CD4-positive, alpha-beta T cell (primary cell): ENCODE measurements at regions not wholly inside any gene's neighbourhood (a gene's known extent, or its start where the extent isn't known, plus 50 kb on each side); places are given as distances from the start of the nearest gene placed in this dataset.
A peak's percentile ranks its signal among the peaks of the same experiment; 100 is the strongest.

ENCODE experiments used
- ATAC-seq: fragments of 200-7000 bp; cut with Tn5 transposase; one replicate; pipeline ENCODE4 v1.10.0; 2022; ENCODE audit warnings: mild to moderate bottlenecking; ENCODE audit not compliant: poor library complexity
- CTCF ChIA-PET: fragments of 350-600 bp; sonication (Branson Sonifier 250); formaldehyde crosslinking; loops from one replicate; lab custom pipeline; 2021; ENCODE audit warnings: antibody characterized with exemption, inconsistent platforms; lab: Charles Lee
- POLR2A ChIA-PET: fragments of 350-600 bp; sonication (Branson Sonifier 250); formaldehyde crosslinking; loops from one replicate; lab custom pipeline; 2021; ENCODE audit warnings: antibody characterized with exemption, inconsistent platforms; lab: Charles Lee
- DNase-seq, 14 experiments: peaks; one replicate each; pipeline ENCODE4 v3.0.0-alpha.2; 2013 to 2020; ENCODE audit warnings: mixed read lengths in 2 of 14
- H3K27ac ChIP-seq, 2 donors: one replicate each; pipeline versions ENCODE4 v1.5.1 to v1.7.0; 2013; ENCODE audit warnings: low read length in 2 of 2, low read depth in 1 of 2, mild to moderate bottlenecking in 1 of 2
- H3K27me3 ChIP-seq, 2 experiments: 1 replicate in 1 of 2; 2 replicates in 1 of 2; pipeline versions ENCODE4 v1.6.1 to v1.7.0; 2013; ENCODE audit warnings: low read length in 2 of 2, control low read depth in 1 of 2, mild to moderate bottlenecking in 1 of 2, moderate library complexity in 1 of 2; ENCODE audit not compliant: insufficient read depth in 2 of 2, control insufficient read depth in 1 of 2
- H3K36me3 ChIP-seq: one replicate; pipeline ENCODE4 v1.6.1; 2013; ENCODE audit warnings: low read length, control low read depth; ENCODE audit not compliant: insufficient read depth
- H3K4me1 ChIP-seq: one replicate; pipeline ENCODE4 v1.6.1; 2013; ENCODE audit warnings: low read length, control low read depth; ENCODE audit not compliant: insufficient read depth
- H3K4me3 ChIP-seq: one replicate; pipeline ENCODE4 v1.5.1; 2013; ENCODE audit warnings: mild to moderate bottlenecking, low read length, moderate library complexity
- H3K9me3 ChIP-seq, 2 experiments: 1 replicate in 1 of 2; 2 replicates in 1 of 2; pipeline versions ENCODE4 v1.6.1 to v1.7.0; 2013; ENCODE audit warnings: low read length in 2 of 2, mild to moderate bottlenecking in 2 of 2, control low read depth in 1 of 2, moderate library complexity in 1 of 2; ENCODE audit not compliant: control insufficient read depth in 1 of 2, insufficient read depth in 1 of 2
- H3K27ac Mint-ChIP-seq: one replicate; pipeline ENCODE4 v1.8.0; 2020; ENCODE audit warnings: mixed read lengths
- H3K27me3 Mint-ChIP-seq: one replicate; pipeline ENCODE4 v1.8.0; 2021; ENCODE audit warnings: mixed read lengths
- H3K36me3 Mint-ChIP-seq: one replicate; pipeline ENCODE4 v1.8.0; 2021; ENCODE audit warnings: low read depth, mixed read lengths
- H3K4me1 Mint-ChIP-seq: one replicate; pipeline ENCODE4 v1.8.0; 2021; ENCODE audit warnings: low read depth, mixed read lengths
- H3K4me3 Mint-ChIP-seq: one replicate; pipeline ENCODE4 v1.8.0; 2020; ENCODE audit warnings: mild to moderate bottlenecking, mixed read lengths
- H3K9me3 Mint-ChIP-seq: one replicate; pipeline ENCODE4 v1.8.0; 2020; ENCODE audit warnings: mixed read lengths
- intact Hi-C, 2 experiments: fragments of 100-400 bp; cut with DNase I in 1 of 2; cut with micrococcal nuclease in 1 of 2; formaldehyde crosslinking; loops; one replicate each; pipeline versions ENCODE4 v1.15.1 to v1.9.0; 2023 to 2025; cut with DNase I, micrococcal nuclease
- TF ChIP-seq, protein P1 (sequence below): fragments of 200-600 bp; IDR thresholded peaks from one replicate; pipeline ENCODE4 v1.8.0; 2022; ENCODE audit warnings: antibody characterized with exemption, mild to moderate bottlenecking

DNA sequence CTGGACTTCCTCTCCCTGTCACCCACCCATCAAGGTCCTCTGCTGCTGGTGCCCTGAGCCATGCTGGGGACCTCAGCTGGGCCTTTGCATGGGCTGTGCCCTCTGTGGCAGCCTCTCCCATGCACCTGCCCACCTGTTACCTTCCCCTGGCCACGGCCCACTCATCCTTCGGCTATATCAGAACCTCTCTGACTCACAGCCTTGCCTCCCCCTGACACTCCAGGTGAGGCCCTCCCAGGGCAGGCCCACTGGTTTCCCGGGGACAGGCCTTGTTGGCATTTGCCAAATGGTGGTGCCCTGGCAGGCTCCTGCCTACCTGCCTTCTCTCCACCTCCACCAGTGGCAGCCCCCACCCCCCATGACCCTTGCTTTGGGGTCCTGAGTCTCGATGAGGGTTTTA is 73.7 kb upstream of the PRR5 start:
- DNase-seq (no peak), ATAC-seq (no peak)
- no peaks in the 10 kb centered on the region for H3K9me3 Mint-ChIP-seq
- Histone ChIP-seq H3K4me1 (peaks cover 15% of the 10 kb centered on the region), H3K36me3 (no peaks in the 10 kb centered on the region), H3K9me3 (no peaks in the 10 kb centered on the region), H3K27me3 (no peaks in the 10 kb centered on the region), H3K4me3 (no peak overlapping the region), H3K27ac (no peak overlapping the region)
- H3K27me3 Mint-ChIP-seq: no peaks in the 10 kb centered on the region
- no peaks in the 10 kb centered on the region for H3K36me3 Mint-ChIP-seq
- intact Hi-C loops: loop anchor here (5.0 to 10.0 kb wide), 5 partner anchors 54 to 1396 kb away; partner anchors contain the start of gene PARVG (in 1 of the 2)
- TF ChIP-seq, protein P1, sequence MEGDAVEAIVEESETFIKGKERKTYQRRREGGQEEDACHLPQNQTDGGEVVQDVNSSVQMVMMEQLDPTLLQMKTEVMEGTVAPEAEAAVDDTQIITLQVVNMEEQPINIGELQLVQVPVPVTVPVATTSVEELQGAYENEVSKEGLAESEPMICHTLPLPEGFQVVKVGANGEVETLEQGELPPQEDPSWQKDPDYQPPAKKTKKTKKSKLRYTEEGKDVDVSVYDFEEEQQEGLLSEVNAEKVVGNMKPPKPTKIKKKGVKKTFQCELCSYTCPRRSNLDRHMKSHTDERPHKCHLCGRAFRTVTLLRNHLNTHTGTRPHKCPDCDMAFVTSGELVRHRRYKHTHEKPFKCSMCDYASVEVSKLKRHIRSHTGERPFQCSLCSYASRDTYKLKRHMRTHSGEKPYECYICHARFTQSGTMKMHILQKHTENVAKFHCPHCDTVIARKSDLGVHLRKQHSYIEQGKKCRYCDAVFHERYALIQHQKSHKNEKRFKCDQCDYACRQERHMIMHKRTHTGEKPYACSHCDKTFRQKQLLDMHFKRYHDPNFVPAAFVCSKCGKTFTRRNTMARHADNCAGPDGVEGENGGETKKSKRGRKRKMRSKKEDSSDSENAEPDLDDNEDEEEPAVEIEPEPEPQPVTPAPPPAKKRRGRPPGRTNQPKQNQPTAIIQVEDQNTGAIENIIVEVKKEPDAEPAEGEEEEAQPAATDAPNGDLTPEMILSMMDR: no peak
- ChIA-PET POLR2A (no interaction called here), CTCF (interaction anchor here (4.1 kb wide), 1 partner anchor 635 kb away, joined by 24 read pairs; no protein-coding TSS in a partner anchor)
- H3K4me1 Mint-ChIP-seq: no peaks in the 10 kb centered on the region
- no peak overlapping the region for H3K27ac Mint-ChIP-seq
- H3K4me3 Mint-ChIP-seq: no peak overlapping the region

DNA sequence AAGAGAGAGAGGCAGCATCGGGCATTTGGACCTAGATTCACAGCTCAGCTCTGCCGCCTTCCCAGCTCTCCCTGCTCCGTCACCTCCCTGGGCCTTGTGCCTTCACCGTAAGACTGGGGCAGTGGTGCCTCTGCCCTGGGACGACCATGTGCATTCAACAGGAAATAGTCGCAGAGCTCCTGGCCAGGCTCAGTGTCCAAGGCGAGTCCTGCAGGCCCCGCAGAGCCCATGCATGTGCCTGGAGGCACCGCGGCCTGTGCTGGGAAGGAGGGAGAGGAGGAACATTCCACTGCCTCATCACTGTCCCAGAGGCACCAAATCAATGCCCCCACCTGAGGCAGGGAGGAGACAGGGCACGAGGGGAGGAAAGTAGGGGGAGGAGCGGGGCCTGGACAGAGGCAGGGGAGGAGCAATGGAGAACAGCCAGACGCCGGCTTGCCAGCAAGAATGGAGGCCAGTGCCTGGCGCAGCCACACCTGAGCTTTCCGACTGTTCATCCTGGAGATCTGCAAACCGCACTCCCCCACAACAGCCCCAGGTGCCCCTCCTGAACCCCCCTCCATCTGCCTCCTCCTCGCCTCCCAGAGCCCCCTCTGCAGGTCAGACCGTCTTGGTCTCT is 74.4 kb upstream of the PRR5 start:
- peaks cover 9% of the 10 kb centered on the region for H3K4me1 ChIP-seq
- POLR2A ChIA-PET: no interaction called here
- TF ChIP-seq, protein P1: no peak
- Mint-ChIP-seq H3K36me3 (no peaks in the 10 kb centered on the region), H3K9me3 (no peaks in the 10 kb centered on the region), H3K4me1 (no peaks in the 10 kb centered on the region), H3K4me3 (no peak overlapping the region), H3K27me3 (no peaks in the 10 kb centered on the region), H3K27ac (no peak overlapping the region)
- no peaks in the 10 kb centered on the region for H3K36me3 ChIP-seq
- CTCF ChIA-PET: interaction anchor here (1.0 to 4.1 kb wide), 2 partner anchors 546 to 634 kb away, joined by 7 to 24 read pairs; no protein-coding TSS in a partner anchor
- ATAC-seq (no peak), DNase-seq (no peak)
- H3K9me3 ChIP-seq: no peaks in the 10 kb centered on the region
- H3K27ac ChIP-seq: no peak overlapping the region
- H3K4me3 ChIP-seq: no peak overlapping the region
- intact Hi-C loops: loop anchor here (5.0 to 10.0 kb wide), 5 partner anchors 55 to 1395 kb away; partner anchors contain the start of gene PARVG (in 1 of the 2)
- no peaks in the 10 kb centered on the region for H3K27me3 ChIP-seq

DNA sequence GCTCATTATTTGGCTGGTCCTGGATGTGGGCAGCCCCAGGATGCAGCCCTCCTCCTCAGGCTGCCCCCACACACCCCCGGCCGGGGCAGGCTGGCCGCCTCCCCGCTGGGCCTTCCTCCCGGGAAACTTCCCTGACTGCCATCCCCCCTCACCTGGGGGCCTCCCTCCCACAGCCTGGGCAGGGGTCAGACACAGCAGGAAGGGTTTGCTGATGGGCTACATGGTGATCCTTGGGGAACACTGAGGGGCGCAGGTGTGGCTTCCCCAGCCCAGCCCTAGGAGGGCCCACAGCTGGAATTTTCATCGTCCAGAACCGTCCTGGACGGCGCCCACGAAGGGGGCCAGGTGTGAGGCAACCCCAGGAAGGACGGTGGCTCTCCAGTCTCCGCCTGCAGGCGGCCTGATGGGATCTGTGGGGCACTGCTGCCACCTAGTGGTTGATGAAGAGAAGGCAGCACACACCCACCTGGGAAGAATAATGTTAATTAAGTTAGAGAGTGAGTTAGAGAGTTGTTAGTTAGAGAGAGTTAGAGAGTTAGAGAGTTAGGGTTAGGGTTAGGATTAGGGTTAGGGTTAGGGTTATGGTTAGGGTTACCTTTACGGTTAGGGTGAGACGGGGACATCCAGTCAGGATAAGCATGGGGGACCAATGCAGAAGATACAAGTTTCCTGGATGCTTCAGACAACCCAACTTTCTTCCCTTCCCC is 75.9 kb upstream of the PRR5 start:
- no peaks in the 10 kb centered on the region for H3K4me1 Mint-ChIP-seq
- Histone ChIP-seq H3K4me1 (peaks cover 18% of the 10 kb centered on the region), H3K9me3 (no peaks in the 10 kb centered on the region), H3K36me3 (no peaks in the 10 kb centered on the region), H3K27me3 (no peaks in the 10 kb centered on the region), H3K27ac (no peak overlapping the region), H3K4me3 (no peak overlapping the region)
- H3K27ac Mint-ChIP-seq: no peak overlapping the region
- CTCF ChIA-PET: interaction anchor here (0.7 to 4.1 kb wide), 3 partner anchors 10 to 633 kb away, joined by 3 to 24 read pairs (median 7); no protein-coding TSS in a partner anchor
- H3K9me3 Mint-ChIP-seq: no peaks in the 10 kb centered on the region
- H3K36me3 Mint-ChIP-seq: no peaks in the 10 kb centered on the region
- peak; percentile 68 to 90 (median 78) for DNase-seq
- H3K27me3 Mint-ChIP-seq: no peaks in the 10 kb centered on the region
- POLR2A ChIA-PET: interaction anchor here (0.8 kb wide), 1 partner anchor 38 kb away, joined by 4 read pairs; no protein-coding TSS in a partner anchor
- no peak overlapping the region for H3K4me3 Mint-ChIP-seq
- TF ChIP-seq, protein P1: peak; percentile 96
- intact Hi-C loops: loop anchor here (1.0 to 10.0 kb wide), 8 partner anchors 56 to 1394 kb away; partner anchors contain the start of gene PARVG (in 1 of the 2)
- peak; percentile 91 for ATAC-seq
